Sigmoid colon (tissue), 6 donors: ENCODE measurements at regions not wholly inside any gene's neighbourhood (a gene's known extent, or its start where the extent isn't known, plus 50 kb on each side); places are given as distances from the start of the nearest gene placed in this dataset.
"Not testable (repeated sequence)": the region's sequence is repeated elsewhere in the genome, so short reads cannot be mapped to it uniquely, and the experiment has no call there.

ENCODE experiments used
- DNase-seq: peaks from one replicate; pipeline ENCODE4 v3.0.0-alpha.2; 2019
- H3K27ac ChIP-seq, 4 donors: fragments of 200-600 bp; sonication (generic); one replicate each; pipeline ENCODE4 v1.5.1; 2016 to 2019; ENCODE audit warnings: mild to moderate bottlenecking in 1 of 4
- H3K27me3 ChIP-seq, 3 donors: fragments of 200-600 bp; sonication (generic); one replicate each; pipeline ENCODE4 v1.5.1; 2019; ENCODE audit warnings: mild to moderate bottlenecking in 1 of 3
- H3K36me3 ChIP-seq, 4 donors: fragments of 200-600 bp; sonication (generic); one replicate each; pipeline ENCODE4 v1.5.1; 2016 to 2019
- H3K4me1 ChIP-seq, 4 donors: fragments of 200-600 bp; sonication (generic); one replicate each; pipeline ENCODE4 v1.5.1; 2017 to 2019
- H3K4me3 ChIP-seq, 4 donors: fragments of 200-600 bp; sonication (generic); one replicate each; pipeline ENCODE4 v1.5.1; 2017 to 2019; ENCODE audit warnings: mild to moderate bottlenecking in 2 of 4, moderate library complexity in 1 of 4
- H3K9me3 ChIP-seq, 4 donors: fragments of 200-600 bp in 3 of 4; sonication (generic) in 3 of 4; one replicate each; pipeline versions ENCODE4 v1.5.1 to v1.6.1; 2013 to 2019
- EP300 ChIP-seq, 4 donors: sonication (generic); formaldehyde crosslinking; IDR thresholded peaks; one replicate each; pipeline ENCODE4 v1.6.1; 2017; ENCODE audit warnings: antibody characterized with exemption in 4 of 4
- POLR2A ChIP-seq, 2 donors: fragments of 450-650 bp; IDR thresholded peaks; one replicate each; pipeline ENCODE4 v1.6.1; 2016; ENCODE audit warnings: antibody characterized with exemption in 2 of 2, mild to moderate bottlenecking in 2 of 2, moderate library complexity in 2 of 2
- POLR2AphosphoS5 ChIP-seq, 4 donors: sonication (generic); formaldehyde crosslinking; IDR thresholded peaks; one replicate each; pipeline ENCODE4 v1.6.1; 2017; ENCODE audit warnings: antibody characterized with exemption in 4 of 4
- WGBS, 2 donors: extraction: QIAGEN DNeasy Blood & Tissue Kit; methylation state at CpG; one replicate each; pipeline ENCODE4 v1.1.7; 2013; 5-methylcytosine and 5-hydroxymethylcytosine counted together
- intact Hi-C: fragments of 100-400 bp; cut with DNase I; formaldehyde crosslinking; loops from one replicate; pipeline ENCODE4 v1.15.1; 2023
- TF ChIP-seq, protein P1 (sequence below), 4 experiments: fragments of 450-650 bp in 3 of 4; fragments of 200-600 bp in 1 of 4; IDR thresholded peaks; one replicate each; pipeline ENCODE4 v1.5.1; 2016 to 2019; ENCODE audit warnings: antibody characterized with exemption in 4 of 4, mild to moderate bottlenecking in 3 of 4, moderate library complexity in 2 of 4
- donor health status: healthy with polysubstance abuse.
- donor health status: healthy.

DNA sequence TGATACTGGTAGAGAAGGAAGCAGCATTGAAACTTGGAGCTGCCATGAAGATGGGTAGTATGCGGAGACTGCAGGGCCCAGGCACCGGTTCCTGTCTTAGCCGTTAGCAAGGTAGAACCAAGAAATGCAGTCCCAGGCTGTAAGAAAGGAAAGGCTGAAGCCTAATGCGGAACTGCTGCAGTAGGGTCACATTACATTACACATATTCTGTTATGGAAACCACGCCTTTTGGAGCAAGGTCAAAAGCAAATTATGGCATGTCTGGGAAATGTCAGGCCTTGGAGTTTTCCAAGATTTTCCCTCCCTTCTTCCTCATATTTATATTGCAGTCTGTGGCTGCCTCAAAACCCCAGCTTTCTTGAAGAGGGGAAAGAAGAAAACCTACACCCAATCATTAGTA lies 204.8 kb upstream of the RASGEF1B start:
- TF ChIP-seq EP300 (IDR thresholded peaks at IDR 0.05) (no peak), POLR2AphosphoS5 (IDR thresholded peaks at IDR 0.05) (no peak), POLR2A (IDR thresholded peaks at IDR 0.05) (no peak)
- TF ChIP-seq, protein P1, sequence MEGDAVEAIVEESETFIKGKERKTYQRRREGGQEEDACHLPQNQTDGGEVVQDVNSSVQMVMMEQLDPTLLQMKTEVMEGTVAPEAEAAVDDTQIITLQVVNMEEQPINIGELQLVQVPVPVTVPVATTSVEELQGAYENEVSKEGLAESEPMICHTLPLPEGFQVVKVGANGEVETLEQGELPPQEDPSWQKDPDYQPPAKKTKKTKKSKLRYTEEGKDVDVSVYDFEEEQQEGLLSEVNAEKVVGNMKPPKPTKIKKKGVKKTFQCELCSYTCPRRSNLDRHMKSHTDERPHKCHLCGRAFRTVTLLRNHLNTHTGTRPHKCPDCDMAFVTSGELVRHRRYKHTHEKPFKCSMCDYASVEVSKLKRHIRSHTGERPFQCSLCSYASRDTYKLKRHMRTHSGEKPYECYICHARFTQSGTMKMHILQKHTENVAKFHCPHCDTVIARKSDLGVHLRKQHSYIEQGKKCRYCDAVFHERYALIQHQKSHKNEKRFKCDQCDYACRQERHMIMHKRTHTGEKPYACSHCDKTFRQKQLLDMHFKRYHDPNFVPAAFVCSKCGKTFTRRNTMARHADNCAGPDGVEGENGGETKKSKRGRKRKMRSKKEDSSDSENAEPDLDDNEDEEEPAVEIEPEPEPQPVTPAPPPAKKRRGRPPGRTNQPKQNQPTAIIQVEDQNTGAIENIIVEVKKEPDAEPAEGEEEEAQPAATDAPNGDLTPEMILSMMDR (IDR thresholded peaks at IDR 0.05): no peak
- Histone ChIP-seq H3K36me3 (no peaks in the 10 kb centered on the region), H3K4me3 (no peak overlapping the region), H3K9me3 (no peaks in the 10 kb centered on the region), H3K27ac (peak overlapping the region in 3 of 4 donors; percentile 32 to 50 (median 37)), H3K27me3 (no peaks in the 10 kb centered on the region), H3K4me1 (peaks cover 0 to 10% (median 0%) of the 10 kb centered on the region in 4 donors)
- intact Hi-C loops: no loop called here
- 42 to 66% methylated on average over 5 of the region's 5 CpGs for WGBS, 2 donors
- DNase-seq: no peak

DNA sequence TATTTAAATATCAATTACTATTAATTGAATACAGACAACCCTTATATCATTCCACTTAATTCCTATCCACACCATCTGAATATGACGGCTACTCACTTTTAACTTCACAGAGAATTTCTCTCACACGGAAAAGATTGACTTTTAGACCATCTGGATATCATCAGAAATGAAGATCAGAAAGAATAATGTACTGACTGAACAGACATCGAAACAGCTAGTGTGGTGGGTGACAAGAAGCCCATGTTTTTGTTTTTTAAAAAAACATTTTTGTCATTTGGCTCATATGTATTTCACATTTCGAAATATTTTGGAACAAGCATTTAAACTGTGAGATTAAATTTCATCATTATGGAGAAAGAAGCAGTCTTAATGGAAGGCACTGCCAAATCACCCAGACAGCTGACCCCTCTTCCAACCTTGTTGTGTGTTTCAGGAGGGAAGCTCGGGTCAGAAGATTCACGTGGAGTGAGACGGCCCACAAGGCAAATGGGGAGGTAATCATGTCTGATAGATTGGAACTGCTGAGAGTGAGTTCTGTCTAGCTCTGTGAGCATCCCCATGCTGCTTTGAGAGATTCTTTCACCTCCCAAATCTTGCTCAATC lies 204.2 kb upstream of the RASGEF1B start:
- peaks cover 0 to 10% (median 0%) of the 10 kb centered on the region in 4 donors for H3K4me1 ChIP-seq
- H3K9me3 ChIP-seq: no peaks in the 10 kb centered on the region
- H3K27ac ChIP-seq: peak overlapping the region in 3 of 4 donors; percentile 32 to 50 (median 37)
- 80 to 91% methylated on average over 7 of the region's 7 CpGs for WGBS, 2 donors
- no peak for TF ChIP-seq POLR2A (IDR thresholded peaks at IDR 0.05)
- peak in 2 of 4 donors; percentile 11 for TF ChIP-seq POLR2AphosphoS5 (IDR thresholded peaks at IDR 0.05)
- intact Hi-C loops: no loop called here
- peak; percentile 76 for DNase-seq
- no peaks in the 10 kb centered on the region for H3K27me3 ChIP-seq
- no peak overlapping the region for H3K4me3 ChIP-seq
- H3K36me3 ChIP-seq: no peaks in the 10 kb centered on the region

DNA sequence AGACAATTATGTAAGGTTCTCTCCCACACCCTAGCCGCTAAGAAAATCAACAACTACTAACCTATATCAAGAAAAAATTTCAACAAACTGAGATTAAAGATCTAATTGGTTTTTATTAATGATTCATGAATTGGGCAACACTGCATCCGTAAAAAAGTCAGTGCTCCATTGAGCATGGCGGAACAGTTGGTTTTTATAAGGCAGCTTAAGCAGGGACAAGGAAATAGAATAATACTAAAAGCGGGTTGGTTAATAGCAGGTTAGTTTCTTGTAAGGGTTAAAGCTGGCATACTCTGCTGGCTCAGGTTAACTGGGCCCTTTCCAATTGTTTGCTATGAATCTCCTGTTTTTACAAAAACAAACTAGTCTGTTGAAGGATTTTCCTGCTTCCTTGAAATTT lies 202.3 kb upstream of the RASGEF1B start:
- no peaks in the 10 kb centered on the region for H3K9me3 ChIP-seq
- TF ChIP-seq POLR2A (IDR thresholded peaks at IDR 0.05) (no peak), EP300 (IDR thresholded peaks at IDR 0.05) (no peak), POLR2AphosphoS5 (IDR thresholded peaks at IDR 0.05) (no peak)
- TF ChIP-seq, protein P1 (IDR thresholded peaks at IDR 0.05): no peak
- H3K36me3 ChIP-seq: no peaks in the 10 kb centered on the region
- no peaks in the 10 kb centered on the region for H3K27me3 ChIP-seq
- intact Hi-C loops: no loop called here
- WGBS, 2 donors: 72 to 84% methylated on average over 4 of the region's 4 CpGs
- H3K4me1 ChIP-seq: peaks cover 0 to 10% (median 0%) of the 10 kb centered on the region in 4 donors
- DNase-seq: no peak
- H3K4me3 ChIP-seq: no peak overlapping the region
- H3K27ac ChIP-seq: no peak overlapping the region

DNA sequence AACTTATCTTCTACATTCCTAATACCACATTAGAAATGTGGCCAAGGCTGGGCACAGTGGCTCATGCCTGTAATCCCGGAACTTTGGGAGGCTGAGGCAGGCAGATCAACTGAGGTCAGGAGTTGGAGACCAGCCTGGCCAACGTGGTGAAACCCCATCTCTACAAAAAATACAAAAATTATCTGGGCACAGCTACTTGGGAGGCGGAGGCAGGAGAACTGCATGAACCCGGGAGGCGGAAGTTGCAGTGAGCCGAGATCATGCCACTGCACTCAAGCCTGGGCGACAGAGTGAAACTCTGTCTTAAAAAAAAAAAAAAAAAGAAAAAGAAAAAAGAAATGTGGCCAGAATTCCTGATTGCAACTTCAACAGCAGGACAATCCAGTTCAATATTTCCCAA lies 196.6 kb upstream of the RASGEF1B start:
- DNase-seq, H3K36me3 ChIP-seq, intact Hi-C loops, H3K27ac ChIP-seq, H3K4me3 ChIP-seq, H3K9me3 ChIP-seq, H3K27me3 ChIP-seq: not testable (repeated sequence)
- peaks cover 0 to 10% (median 0%) of the 10 kb centered on the region in 4 donors for H3K4me1 ChIP-seq
- WGBS, 2 donors: 87 to 88% methylated on average over 7 of the region's 7 CpGs

DNA sequence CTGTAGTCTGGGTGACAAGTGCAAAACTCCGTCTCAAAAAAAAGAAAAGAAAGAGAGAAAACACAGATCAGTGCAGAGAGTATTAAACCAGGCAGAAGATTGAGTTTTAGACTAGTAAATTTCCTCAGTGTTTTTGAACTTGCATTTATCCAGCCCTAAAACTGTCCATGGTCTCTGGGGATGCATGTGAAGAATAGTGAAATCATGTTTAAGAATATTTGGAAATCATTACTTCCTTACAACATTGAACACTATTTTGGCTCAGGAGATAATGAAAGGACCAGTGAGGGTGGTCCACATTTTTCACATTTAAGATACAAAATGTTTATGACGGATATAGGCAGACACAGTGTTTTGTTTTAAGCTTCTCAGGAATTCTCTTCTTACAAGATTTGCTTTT lies 195.8 kb upstream of the RASGEF1B start:
- Histone ChIP-seq H3K27ac (no peak overlapping the region), H3K27me3 (no peaks in the 10 kb centered on the region), H3K4me3 (no peak overlapping the region), H3K9me3 (no peaks in the 10 kb centered on the region), H3K36me3 (no peaks in the 10 kb centered on the region), H3K4me1 (peaks cover 0 to 10% (median 0%) of the 10 kb centered on the region in 4 donors)
- 92 to 94% methylated on average over 2 of the region's 2 CpGs for WGBS, 2 donors
- TF ChIP-seq EP300 (IDR thresholded peaks at IDR 0.05) (no peak), POLR2A (IDR thresholded peaks at IDR 0.05) (no peak), POLR2AphosphoS5 (IDR thresholded peaks at IDR 0.05) (no peak)
- TF ChIP-seq, protein P1 (IDR thresholded peaks at IDR 0.05): no peak
- intact Hi-C loops: no loop called here
- DNase-seq: no peak

DNA sequence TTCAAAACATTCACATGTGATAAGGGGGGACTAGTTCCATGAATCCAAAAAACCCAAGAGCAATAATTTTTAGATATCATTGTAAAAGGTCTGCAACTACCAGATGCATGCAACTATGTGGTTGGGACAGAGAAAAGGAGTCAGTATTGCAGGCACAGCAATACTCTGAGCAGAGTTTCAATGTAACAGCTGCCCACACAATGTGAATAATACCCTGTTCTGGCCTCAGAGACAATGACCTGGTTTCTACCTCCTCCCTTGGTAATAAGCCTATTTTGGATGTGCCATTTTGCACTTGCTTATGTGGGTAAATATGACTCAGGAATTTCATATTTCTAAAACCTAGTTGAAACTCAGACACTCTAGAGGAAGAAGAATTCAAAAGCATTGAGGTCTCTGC lies 194.8 kb upstream of the RASGEF1B start:
- no peak overlapping the region for H3K27ac ChIP-seq
- peaks cover 0 to 10% (median 0%) of the 10 kb centered on the region in 4 donors for H3K4me1 ChIP-seq
- no peak overlapping the region for H3K4me3 ChIP-seq
- TF ChIP-seq, protein P1 (IDR thresholded peaks at IDR 0.05): no peak
- TF ChIP-seq EP300 (IDR thresholded peaks at IDR 0.05): no peak
- no peak for TF ChIP-seq POLR2AphosphoS5 (IDR thresholded peaks at IDR 0.05)
- no peak for TF ChIP-seq POLR2A (IDR thresholded peaks at IDR 0.05)
- no peaks in the 10 kb centered on the region for H3K36me3 ChIP-seq
- DNase-seq: no peak
- H3K9me3 ChIP-seq: no peaks in the 10 kb centered on the region
- intact Hi-C loops: no loop called here
- no peaks in the 10 kb centered on the region for H3K27me3 ChIP-seq
